Left lung (tissue), 4 donors: ENCODE measurements at regions not wholly inside any gene's neighbourhood (a gene's known extent, or its start where the extent isn't known, plus 50 kb on each side); places are given as distances from the start of the nearest gene placed in this dataset.

Experiments
- ATAC-seq: fragments of 200-7000 bp; cut with Tn5 transposase; one replicate; pipeline ENCODE4 v1.9.1; 2020; ENCODE audit warnings: moderate library complexity
- DNase-seq, 4 donors: peaks; one replicate each; pipeline ENCODE4 v3.0.0-alpha.2; 2013 to 2020
- H3K27ac ChIP-seq, 2 donors: fragments of 200-600 bp; sonication (generic) in 1 of 2; one replicate each; pipeline versions ENCODE4 v1.5.0 to v1.8.0; 2020 to 2021
- H3K27me3 ChIP-seq, 2 donors: fragments of 200-600 bp; sonication (generic) in 1 of 2; one replicate each; pipeline versions ENCODE4 v1.5.0 to v1.8.0; 2020 to 2021
- H3K36me3 ChIP-seq, 2 donors: fragments of 200-600 bp; sonication (generic) in 1 of 2; one replicate each; pipeline versions ENCODE4 v1.5.0 to v1.8.0; 2020 to 2021
- H3K4me1 ChIP-seq, 2 donors: fragments of 200-600 bp; one replicate each; pipeline ENCODE4 v1.8.0; 2021
- H3K4me3 ChIP-seq, 2 donors: fragments of 200-600 bp; sonication (generic) in 1 of 2; one replicate each; pipeline versions ENCODE4 v1.5.0 to v1.8.0; 2020 to 2021; ENCODE audit warnings: mild to moderate bottlenecking in 1 of 2
- H3K9me3 ChIP-seq, 2 donors: fragments of 200-600 bp; sonication (generic) in 1 of 2; one replicate each; pipeline versions ENCODE4 v1.5.0 to v1.8.0; 2020 to 2021
- CTCF ChIP-seq, 2 donors: fragments of 200-600 bp; sonication (generic) in 1 of 2; IDR thresholded peaks; one replicate each; pipeline versions ENCODE4 v1.5.0 to v1.8.0; 2021; ENCODE audit warnings: antibody characterized with exemption in 2 of 2
- intact Hi-C, 2 donors: fragments of 100-400 bp; cut with DNase I; formaldehyde crosslinking; loops; one replicate each; pipeline versions ENCODE4 v1.11.2 to v1.14.2; 2022
- donor health status: DM: no; HTN: yes; CAD: no.
- donor health status: DM: no; HTN: no; CAD: no.

- ATAC-seq: no peak
- no peak for TF ChIP-seq CTCF (IDR thresholded peaks at IDR 0.05)
- H3K9me3 ChIP-seq: no peaks in the 10 kb centered on the region
- no peak overlapping the region for H3K27ac ChIP-seq
- DNase-seq: no peak
- no peaks in the 10 kb centered on the region for H3K36me3 ChIP-seq
- H3K27me3 ChIP-seq: no peaks in the 10 kb centered on the region
- intact Hi-C loops: no loop called here
- no peak overlapping the region for H3K4me3 ChIP-seq
- H3K4me1 ChIP-seq: no peaks in the 10 kb centered on the region
These were observed 300.3 kb upstream of the ID4 start for GRCh38 chr6:19536838-19537237.

- DNase-seq: peak in 2 of 4 donors; percentile 36 to 68
- no peak for TF ChIP-seq CTCF (IDR thresholded peaks at IDR 0.05)
- intact Hi-C loops: no loop called here
- no peak overlapping the region for H3K27ac ChIP-seq
- H3K4me1 ChIP-seq: no peaks in the 10 kb centered on the region
- H3K9me3 ChIP-seq: no peaks in the 10 kb centered on the region
- no peak overlapping the region for H3K4me3 ChIP-seq
- no peaks in the 10 kb centered on the region for H3K36me3 ChIP-seq
- no peaks in the 10 kb centered on the region for H3K27me3 ChIP-seq
- peak; percentile 49 for ATAC-seq
These were observed 299.1 kb upstream of the ID4 start for GRCh38 chr6:19538096-19538495.

- no peak overlapping the region for H3K27ac ChIP-seq
- intact Hi-C loops: no loop called here
- H3K4me1 ChIP-seq: peaks cover 0 to 4% of the 10 kb centered on the region in 2 donors
- no peaks in the 10 kb centered on the region for H3K36me3 ChIP-seq
- no peak for DNase-seq
- no peak overlapping the region for H3K4me3 ChIP-seq
- no peak for ATAC-seq
- H3K9me3 ChIP-seq: no peaks in the 10 kb centered on the region
- TF ChIP-seq CTCF (IDR thresholded peaks at IDR 0.05): no peak
- no peaks in the 10 kb centered on the region for H3K27me3 ChIP-seq
These were observed 289.7 kb upstream of the ID4 start for GRCh38 chr6:19547507-19547906.

- no peaks in the 10 kb centered on the region for H3K27me3 ChIP-seq
- no peak for TF ChIP-seq CTCF (IDR thresholded peaks at IDR 0.05)
- intact Hi-C loops: no loop called here
These were observed 288.1 kb upstream of the ID4 start for GRCh38 chr6:19549109-19549508.

GRCh38 chr6:19550380-19550779, 286.8 kb upstream of the ID4 start:
- intact Hi-C loops: no loop called here
- no peak for TF ChIP-seq CTCF (IDR thresholded peaks at IDR 0.05)
- no peak overlapping the region for H3K4me3 ChIP-seq
- peaks cover 0 to 5% of the 10 kb centered on the region in 2 donors for H3K9me3 ChIP-seq
- H3K4me1 ChIP-seq: peaks cover 0 to 4% of the 10 kb centered on the region in 2 donors
- H3K27me3 ChIP-seq: no peaks in the 10 kb centered on the region
- DNase-seq: no peak
- ATAC-seq: no peak
- no peaks in the 10 kb centered on the region for H3K36me3 ChIP-seq
- H3K27ac ChIP-seq: no peak overlapping the region

More at GRCh38 chr6:19549109-19549508, 288.1 kb upstream of the ID4 start:
- peaks cover 0 to 5% of the 10 kb centered on the region in 2 donors for H3K9me3 ChIP-seq
- H3K27ac ChIP-seq: no peak overlapping the region
- DNase-seq (no peak), ATAC-seq (no peak)
- no peak overlapping the region for H3K4me3 ChIP-seq
- H3K36me3 ChIP-seq: no peaks in the 10 kb centered on the region
- peaks cover 0 to 4% of the 10 kb centered on the region in 2 donors for H3K4me1 ChIP-seq
